ENCODE measurements at regions not wholly inside any gene's neighbourhood (a gene's known extent, or its start where the extent isn't known, plus 50 kb on each side); places are given as distances from the start of the nearest gene placed in this dataset.

GRCh38 chr14:99037777-99038430 lies 234.1 kb downstream of the BCL11B start:
- DNase-seq (ENCODE audit: low read depth): no peak

- no peak for DNase-seq (ENCODE audit: low read depth)
Measured at GRCh38 chr14:99038431-99038820, 233.6 kb downstream of the BCL11B start.

- DNase-seq (ENCODE audit: low read depth): no peak
Measured at GRCh38 chr14:99039331-99040041, 232.5 kb downstream of the BCL11B start.

- DNase-seq (ENCODE audit: low read depth): no peak
Measured at GRCh38 chr14:99040052-99040451, 231.9 kb downstream of the BCL11B start.

GRCh38 chr14:99040711-99041110 lies 231.3 kb downstream of the BCL11B start:
- no peak for DNase-seq (ENCODE audit: low read depth)

- DNase-seq (ENCODE audit: low read depth): no peak
Measured at GRCh38 chr14:99041141-99041819, 230.7 kb downstream of the BCL11B start.

- no peak for DNase-seq (ENCODE audit: low read depth)
Measured at GRCh38 chr14:99041820-99042174, 230.2 kb downstream of the BCL11B start.

GRCh38 chr14:99042381-99043266 lies 229.4 kb downstream of the BCL11B start:
- DNase-seq (ENCODE audit: low read depth): no peak

- no peak for DNase-seq (ENCODE audit: low read depth)
Measured at GRCh38 chr14:99043267-99043615, 228.8 kb downstream of the BCL11B start.

- DNase-seq (ENCODE audit: low read depth): no peak
Measured at GRCh38 chr14:99043756-99044155, 228.2 kb downstream of the BCL11B start.

GRCh38 chr14:99047441-99048031 lies 224.5 kb downstream of the BCL11B start:
- DNase-seq (ENCODE audit: low read depth): no peak

- no peak for DNase-seq (ENCODE audit: low read depth)
Measured at GRCh38 chr14:99050309-99050708, 221.7 kb downstream of the BCL11B start.

- DNase-seq (ENCODE audit: low read depth): no peak
Measured at GRCh38 chr14:99052467-99052866, 219.5 kb downstream of the BCL11B start.

GRCh38 chr14:99055019-99055418 lies 217.0 kb downstream of the BCL11B start:
- no peak for DNase-seq (ENCODE audit: low read depth)

- no peak for DNase-seq (ENCODE audit: low read depth)
Measured at GRCh38 chr14:99055816-99056215, 216.2 kb downstream of the BCL11B start.

GRCh38 chr14:99057576-99058083 lies 214.4 kb downstream of the BCL11B start:
- no peak for DNase-seq (ENCODE audit: low read depth)

GRCh38 chr14:99058542-99058941 lies 213.5 kb downstream of the BCL11B start:
- DNase-seq (ENCODE audit: low read depth): no peak

GRCh38 chr14:99062216-99062615 lies 209.8 kb downstream of the BCL11B start:
- DNase-seq (ENCODE audit: low read depth): no peak

- no peak for DNase-seq (ENCODE audit: low read depth)
Measured at GRCh38 chr14:99062772-99063418, 209.1 kb downstream of the BCL11B start.

GRCh38 chr14:99063620-99064225 lies 208.3 kb downstream of the BCL11B start:
- no peak for DNase-seq (ENCODE audit: low read depth)

Measured in T-helper 22 cell (primary cell).